Suprapubic skin (tissue), 4 donors: ENCODE measurements at regions not wholly inside any gene's neighbourhood (a gene's known extent, or its start where the extent isn't known, plus 50 kb on each side); places are given as distances from the start of the nearest gene placed in this dataset.

Experiments used
- CTCF ChIP-seq, 2 donors: fragments of 200-600 bp in 1 of 2; fragments of 450-650 bp in 1 of 2; sonication (generic) in 1 of 2; IDR thresholded peaks; one replicate each; pipeline ENCODE4 v1.5.1; 2016 to 2019; ENCODE audit warnings: antibody characterized with exemption in 2 of 2, mild to moderate bottlenecking in 1 of 2, moderate library complexity in 1 of 2
- EP300 ChIP-seq: sonication (generic); formaldehyde crosslinking; IDR thresholded peaks from one replicate; pipeline ENCODE4 v1.6.1; 2017; ENCODE audit warnings: antibody characterized with exemption
- POLR2AphosphoS5 ChIP-seq, 3 donors: sonication (generic); formaldehyde crosslinking; IDR thresholded peaks; one replicate each; pipeline ENCODE4 v1.6.1; 2017; ENCODE audit warnings: antibody characterized with exemption in 3 of 3

GRCh38 chrX:39874202-39874816 lies 223.4 kb downstream of the BCOR start:
- TF ChIP-seq CTCF (IDR thresholded peaks at IDR 0.05) (no peak), POLR2AphosphoS5 (IDR thresholded peaks at IDR 0.05) (no peak), EP300 (no peak)
